GM21515 (cell line): ENCODE measurements at regions not wholly inside any gene's neighbourhood (a gene's known extent, or its start where the extent isn't known, plus 50 kb on each side); places are given as distances from the start of the nearest gene placed in this dataset.

ENCODE experiments used
- ATAC-seq: cut with Tn5 transposase; IDR thresholded peaks from one replicate; pipeline ENCODE4 v1.9.1; 2021; ENCODE audit not compliant: unreplicated experiment

GRCh38 chr2:212871597-212871996, 279.8 kb downstream of the IKZF2 start:
- no peak for ATAC-seq

- no peak for ATAC-seq
Observed at GRCh38 chr2:212864186-212864585, 287.2 kb downstream of the IKZF2 start.

GRCh38 chr2:212863185-212863588, 288.2 kb downstream of the IKZF2 start:
- ATAC-seq, result no peak

GRCh38 chr2:212858496-212858895, 292.9 kb downstream of the IKZF2 start:
- ATAC-seq, result no peak

- ATAC-seq, result no peak
Observed at GRCh38 chr2:212854771-212855170, 296.6 kb downstream of the IKZF2 start.

GRCh38 chr2:212854116-212854515, 297.3 kb downstream of the IKZF2 start:
- no peak for ATAC-seq

- ATAC-seq, result no peak
Observed at GRCh38 chr2:212845941-212846340, 305.5 kb downstream of the IKZF2 start.

- ATAC-seq, result no peak
Observed at GRCh38 chr2:212843409-212844199, 305.0 kb upstream of the ERBB4 start.

GRCh38 chr2:212842544-212843185, 304.1 kb upstream of the ERBB4 start:
- no peak for ATAC-seq

GRCh38 chr2:212841460-212841859, 302.9 kb upstream of the ERBB4 start:
- no peak for ATAC-seq

GRCh38 chr2:212832211-212833195, 293.9 kb upstream of the ERBB4 start:
- ATAC-seq, result no peak

GRCh38 chr2:212831671-212832199, 293.1 kb upstream of the ERBB4 start:
- no peak for ATAC-seq

- no peak for ATAC-seq
Observed at GRCh38 chr2:212816267-212816666, 277.7 kb upstream of the ERBB4 start.

- no peak for ATAC-seq
Observed at GRCh38 chr2:212815453-212815852, 276.9 kb upstream of the ERBB4 start.

- ATAC-seq, result no peak
Observed at GRCh38 chr2:212814941-212815340, 276.3 kb upstream of the ERBB4 start.

GRCh38 chr2:212811921-212812320, 273.3 kb upstream of the ERBB4 start:
- ATAC-seq, result no peak

GRCh38 chr2:212811036-212811805, 272.6 kb upstream of the ERBB4 start:
- no peak for ATAC-seq

GRCh38 chr2:212797484-212798205, 259.0 kb upstream of the ERBB4 start:
- ATAC-seq, result no peak

- ATAC-seq, result no peak
Observed at GRCh38 chr2:212794471-212794870, 255.9 kb upstream of the ERBB4 start.

GRCh38 chr2:212791569-212791968, 253.0 kb upstream of the ERBB4 start:
- no peak for ATAC-seq
